ENCODE measurements at regions not wholly inside any gene's neighbourhood (a gene's known extent, or its start where the extent isn't known, plus 50 kb on each side); places are given as distances from the start of the nearest gene placed in this dataset.

GRCh38 chr3:99145031-99145430 is 243.5 kb upstream of the DCBLD2 start:
- no peak for ATAC-seq (replicated peaks)
- DNase-seq = no peak
- H3K4me3 Mint-ChIP-seq = no peak overlapping the region
- no peaks in the 10 kb centered on the region for H3K27me3 Mint-ChIP-seq
- no peak overlapping the region for H3K27ac Mint-ChIP-seq
- no peaks in the 10 kb centered on the region for H3K4me1 Mint-ChIP-seq
- no peaks in the 10 kb centered on the region for H3K36me3 Mint-ChIP-seq
- peaks cover 3 to 4% of the 10 kb centered on the region in 2 donors for H3K9me3 Mint-ChIP-seq

- Mint-ChIP-seq H3K27me3 (no peaks in the 10 kb centered on the region), H3K9me3 (peaks cover 3 to 4% of the 10 kb centered on the region in 2 donors), H3K36me3 (no peaks in the 10 kb centered on the region), H3K27ac (no peak overlapping the region), H3K4me3 (no peak overlapping the region), H3K4me1 (no peaks in the 10 kb centered on the region)
- ATAC-seq (replicated peaks) (no peak), DNase-seq (no peak)
These were observed 242.0 kb upstream of the DCBLD2 start for GRCh38 chr3:99143493-99143892.

- H3K27ac Mint-ChIP-seq = no peak overlapping the region
- H3K27me3 Mint-ChIP-seq = no peaks in the 10 kb centered on the region
- no peak for ATAC-seq (replicated peaks)
- no peaks in the 10 kb centered on the region for H3K4me1 Mint-ChIP-seq
- no peak for DNase-seq
- H3K9me3 Mint-ChIP-seq = peaks cover 0 to 2% of the 10 kb centered on the region in 2 donors
- H3K4me3 Mint-ChIP-seq = no peak overlapping the region
- no peaks in the 10 kb centered on the region for H3K36me3 Mint-ChIP-seq
These were observed 233.5 kb upstream of the DCBLD2 start for GRCh38 chr3:99134986-99135385.

- no peaks in the 10 kb centered on the region for H3K4me1 Mint-ChIP-seq
- no peaks in the 10 kb centered on the region for H3K27me3 Mint-ChIP-seq
- H3K4me3 Mint-ChIP-seq = no peak overlapping the region
- no peak for ATAC-seq (replicated peaks)
- DNase-seq = no peak
- no peaks in the 10 kb centered on the region for H3K36me3 Mint-ChIP-seq
- H3K27ac Mint-ChIP-seq = no peak overlapping the region
- no peaks in the 10 kb centered on the region for H3K9me3 Mint-ChIP-seq
These were observed 230.4 kb upstream of the DCBLD2 start for GRCh38 chr3:99131876-99132275.

GRCh38 chr3:99128725-99129505 is 227.4 kb upstream of the DCBLD2 start:
- no peak for ATAC-seq (replicated peaks)
- no peaks in the 10 kb centered on the region for H3K36me3 Mint-ChIP-seq
- no peaks in the 10 kb centered on the region for H3K27me3 Mint-ChIP-seq
- H3K4me1 Mint-ChIP-seq = no peaks in the 10 kb centered on the region
- no peaks in the 10 kb centered on the region for H3K9me3 Mint-ChIP-seq
- no peak overlapping the region for H3K4me3 Mint-ChIP-seq
- H3K27ac Mint-ChIP-seq = no peak overlapping the region
- DNase-seq = no peak

- H3K27ac Mint-ChIP-seq = no peak overlapping the region
- H3K4me3 Mint-ChIP-seq = no peak overlapping the region
- ATAC-seq (replicated peaks) (no peak), DNase-seq (no peak)
- no peaks in the 10 kb centered on the region for H3K36me3 Mint-ChIP-seq
- no peaks in the 10 kb centered on the region for H3K9me3 Mint-ChIP-seq
- no peaks in the 10 kb centered on the region for H3K27me3 Mint-ChIP-seq
- no peaks in the 10 kb centered on the region for H3K4me1 Mint-ChIP-seq
These were observed 226.7 kb upstream of the DCBLD2 start for GRCh38 chr3:99128235-99128634.

- no peak for ATAC-seq (replicated peaks)
- Mint-ChIP-seq H3K27ac (no peak overlapping the region), H3K9me3 (no peaks in the 10 kb centered on the region), H3K36me3 (no peaks in the 10 kb centered on the region), H3K4me1 (no peaks in the 10 kb centered on the region), H3K4me3 (no peak overlapping the region), H3K27me3 (no peaks in the 10 kb centered on the region)
- DNase-seq = no peak
These were observed 224.8 kb upstream of the DCBLD2 start for GRCh38 chr3:99126316-99126715.

- Mint-ChIP-seq H3K27ac (no peak overlapping the region), H3K36me3 (no peaks in the 10 kb centered on the region), H3K4me1 (no peaks in the 10 kb centered on the region), H3K4me3 (no peak overlapping the region), H3K9me3 (no peaks in the 10 kb centered on the region), H3K27me3 (no peaks in the 10 kb centered on the region)
- DNase-seq (no peak), ATAC-seq (replicated peaks) (no peak)
These were observed 217.9 kb upstream of the DCBLD2 start for GRCh38 chr3:99119385-99119784.

GRCh38 chr3:99118381-99118780 is 216.9 kb upstream of the DCBLD2 start:
- ATAC-seq (replicated peaks) = no peak
- no peaks in the 10 kb centered on the region for H3K36me3 Mint-ChIP-seq
- H3K27me3 Mint-ChIP-seq = no peaks in the 10 kb centered on the region

GRCh38 chr3:99114565-99115291 is 213.2 kb upstream of the DCBLD2 start:
- DNase-seq (no peak), ATAC-seq (replicated peaks) (peak in 1 of 2 donors; percentile 52)
- Mint-ChIP-seq H3K4me1 (no peaks in the 10 kb centered on the region), H3K4me3 (no peak overlapping the region), H3K27me3 (no peaks in the 10 kb centered on the region), H3K27ac (no peak overlapping the region), H3K9me3 (peaks cover 0 to 2% of the 10 kb centered on the region in 2 donors), H3K36me3 (no peaks in the 10 kb centered on the region)

More at GRCh38 chr3:99118381-99118780, 216.9 kb upstream of the DCBLD2 start:
- Mint-ChIP-seq H3K27ac (no peak overlapping the region), H3K9me3 (no peaks in the 10 kb centered on the region), H3K4me3 (no peak overlapping the region), H3K4me1 (no peaks in the 10 kb centered on the region)
- DNase-seq = no peak

- Mint-ChIP-seq H3K4me3 (no peak overlapping the region), H3K9me3 (peaks cover 0 to 2% of the 10 kb centered on the region in 2 donors), H3K36me3 (no peaks in the 10 kb centered on the region), H3K4me1 (no peaks in the 10 kb centered on the region), H3K27ac (no peak overlapping the region), H3K27me3 (no peaks in the 10 kb centered on the region)
- DNase-seq (no peak), ATAC-seq (replicated peaks) (no peak)
These were observed 209.7 kb upstream of the DCBLD2 start for GRCh38 chr3:99111235-99111634.

- H3K4me3 Mint-ChIP-seq = no peak overlapping the region
- ATAC-seq (replicated peaks) = no peak
- no peaks in the 10 kb centered on the region for H3K4me1 Mint-ChIP-seq
- no peak overlapping the region for H3K27ac Mint-ChIP-seq
- no peak for DNase-seq
- H3K27me3 Mint-ChIP-seq = no peaks in the 10 kb centered on the region
- peaks cover 0 to 2% of the 10 kb centered on the region in 2 donors for H3K9me3 Mint-ChIP-seq
- H3K36me3 Mint-ChIP-seq = no peaks in the 10 kb centered on the region
These were observed 208.9 kb upstream of the DCBLD2 start for GRCh38 chr3:99110401-99110800.

- no peak overlapping the region for H3K4me3 Mint-ChIP-seq
- ATAC-seq (replicated peaks) = no peak
- H3K36me3 Mint-ChIP-seq = no peaks in the 10 kb centered on the region
- H3K27me3 Mint-ChIP-seq = no peaks in the 10 kb centered on the region
- H3K9me3 Mint-ChIP-seq = peaks cover 0 to 2% of the 10 kb centered on the region in 2 donors
- no peaks in the 10 kb centered on the region for H3K4me1 Mint-ChIP-seq
- no peak overlapping the region for H3K27ac Mint-ChIP-seq
- DNase-seq = no peak
These were observed 207.0 kb upstream of the DCBLD2 start for GRCh38 chr3:99108508-99108907.

GRCh38 chr3:99094606-99095005 is 193.1 kb upstream of the DCBLD2 start:
- DNase-seq (no peak), ATAC-seq (replicated peaks) (no peak)
- no peaks in the 10 kb centered on the region for H3K27me3 Mint-ChIP-seq
- H3K9me3 Mint-ChIP-seq = no peaks in the 10 kb centered on the region
- no peak overlapping the region for H3K4me3 Mint-ChIP-seq
- no peaks in the 10 kb centered on the region for H3K4me1 Mint-ChIP-seq
- no peaks in the 10 kb centered on the region for H3K36me3 Mint-ChIP-seq
- no peak overlapping the region for H3K27ac Mint-ChIP-seq

GRCh38 chr3:99087277-99087676 is 185.8 kb upstream of the DCBLD2 start:
- no peak for ATAC-seq (replicated peaks)
- no peak overlapping the region for H3K4me3 Mint-ChIP-seq
- H3K9me3 Mint-ChIP-seq = no peaks in the 10 kb centered on the region
- no peaks in the 10 kb centered on the region for H3K4me1 Mint-ChIP-seq
- H3K27me3 Mint-ChIP-seq = peaks cover 0 to 4% of the 10 kb centered on the region in 2 donors
- no peak for DNase-seq
- no peak overlapping the region for H3K27ac Mint-ChIP-seq
- H3K36me3 Mint-ChIP-seq = no peaks in the 10 kb centered on the region

Measured in stimulated activated naive B cell treated with anti-CD40 and anti-IgM and Interleukin-4, amounts not matched to agents 10 μg/mL and 1 μg/mL and 100 μg/mL, for 72 hours (primary cell).